ELF-1 (cell line): ENCODE measurements at regions not wholly inside any gene's neighbourhood (a gene's known extent, or its start where the extent isn't known, plus 50 kb on each side); places are given as distances from the start of the nearest gene placed in this dataset.

Source experiments
- DNase-seq: peaks from one replicate; pipeline ENCODE4 v3.0.0-alpha.2; 2016; ENCODE audit warnings: low read depth, low spot score

GRCh38 chr12:77777274-77777673 lies 53.4 kb upstream of the NAV3 start:
- no peak for DNase-seq

- DNase-seq, result no peak
Measured at GRCh38 chr12:77774761-77775160, 55.9 kb upstream of the NAV3 start.

- DNase-seq, result no peak
Measured at GRCh38 chr12:77772676-77773298, 57.9 kb upstream of the NAV3 start.

- no peak for DNase-seq
Measured at GRCh38 chr12:77768558-77768957, 62.1 kb upstream of the NAV3 start.

GRCh38 chr12:77767756-77768343 lies 62.8 kb upstream of the NAV3 start:
- DNase-seq, result no peak

- no peak for DNase-seq
Measured at GRCh38 chr12:77767335-77767734, 63.4 kb upstream of the NAV3 start.

- no peak for DNase-seq
Measured at GRCh38 chr12:77766224-77766623, 64.5 kb upstream of the NAV3 start.

- no peak for DNase-seq
Measured at GRCh38 chr12:77761286-77761685, 69.4 kb upstream of the NAV3 start.

GRCh38 chr12:77760271-77761025 lies 70.2 kb upstream of the NAV3 start:
- DNase-seq, result no peak

GRCh38 chr12:77754086-77754485 lies 76.6 kb upstream of the NAV3 start:
- no peak for DNase-seq

GRCh38 chr12:77751939-77752338 lies 78.8 kb upstream of the NAV3 start:
- DNase-seq, result no peak

GRCh38 chr12:77746096-77746495 lies 84.6 kb upstream of the NAV3 start:
- DNase-seq, result no peak

GRCh38 chr12:77745624-77746023 lies 85.1 kb upstream of the NAV3 start:
- DNase-seq, result no peak

- DNase-seq, result no peak
Measured at GRCh38 chr12:77742631-77743030, 88.1 kb upstream of the NAV3 start.

- no peak for DNase-seq
Measured at GRCh38 chr12:77741974-77742517, 88.6 kb upstream of the NAV3 start.

GRCh38 chr12:77736219-77736965 lies 94.3 kb upstream of the NAV3 start:
- DNase-seq, result no peak

- no peak for DNase-seq
Measured at GRCh38 chr12:77734214-77734883, 96.3 kb upstream of the NAV3 start.

- no peak for DNase-seq
Measured at GRCh38 chr12:77728018-77728417, 102.7 kb upstream of the NAV3 start.

- no peak for DNase-seq
Measured at GRCh38 chr12:77727442-77728001, 103.2 kb upstream of the NAV3 start.

- no peak for DNase-seq
Measured at GRCh38 chr12:77725611-77726010, 105.1 kb upstream of the NAV3 start.

- no peak for DNase-seq
Measured at GRCh38 chr12:77724367-77724957, 106.2 kb upstream of the NAV3 start.
